ENCODE measurements at regions not wholly inside any gene's neighbourhood (a gene's known extent, or its start where the extent isn't known, plus 50 kb on each side); places are given as distances from the start of the nearest gene placed in this dataset.

DNA sequence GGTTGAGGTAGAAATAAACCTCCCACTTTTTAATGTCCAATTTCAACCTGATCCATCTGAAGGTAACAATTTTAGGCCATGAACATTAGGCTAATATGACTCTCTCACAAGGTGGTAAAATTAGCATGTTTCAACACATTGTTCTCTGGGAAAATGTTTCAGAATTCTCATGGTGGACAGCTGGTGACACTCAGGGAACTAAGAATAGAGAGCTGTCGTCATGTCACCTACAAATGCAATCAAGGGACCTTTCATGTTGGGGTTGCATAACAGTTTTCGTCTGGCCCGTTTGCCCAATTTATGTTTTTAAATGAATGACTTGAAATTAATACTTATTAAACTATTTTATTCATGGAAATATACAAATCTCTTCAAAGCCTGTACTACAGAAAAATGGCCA is 180.7 kb upstream of the PRICKLE1 start:
- Histone ChIP-seq H3K4me1 (ENCODE audit: control insufficient read depth in 1 of 2, insufficient read depth in 2 of 2, low read length in 2 of 2) (no peaks in the 10 kb centered on the region), H4K20me1 (ENCODE audit: insufficient read depth) (no peaks in the 10 kb centered on the region), H3K4me2 (ENCODE audit: low read length) (no peak overlapping the region), H3K9me3 (ENCODE audit: control insufficient read depth in 1 of 2, insufficient read depth in 1 of 2, low read depth in 1 of 2, low read length in 2 of 2) (no peaks in the 10 kb centered on the region), H3K27ac (ENCODE audit: low read depth, low read length) (no peak overlapping the region), H3K4me3 (replicated peaks in 1 of 2; ENCODE audit: low read depth in 1 of 2, low read length in 2 of 2) (no peak overlapping the region), H3K9ac (ENCODE audit: low read length) (no peak overlapping the region), H2AFZ (ENCODE audit: low read depth, low read length, poor library complexity, severe bottlenecking) (no peak overlapping the region), H3K9me2 (ENCODE audit: insufficient read depth) (no peaks in the 10 kb centered on the region), H3K36me3 (ENCODE audit: control insufficient read depth in 1 of 2, insufficient read depth in 2 of 2, low read length in 2 of 2) (no peaks in the 10 kb centered on the region), H3K79me2 (ENCODE audit: insufficient read depth, low read length) (no peaks in the 10 kb centered on the region), H3K27me3 (ENCODE audit: insufficient read depth, low read length) (no peaks in the 10 kb centered on the region)
- ATAC-seq (no peak), DNase-seq (ENCODE audit: low read depth, low spot score) (no peak)
- ChIA-PET POLR2A (no interaction called here), CTCF (no interaction called here), RAD21 (ENCODE audit: low non-redundant PET in 1 of 2, low total read pairs in 2 of 2, uncharacterized antibody in 2 of 2, unreplicated experiment in 2 of 2) (no interaction called here)
- no peak for TF ChIP-seq SIN3A (IDR thresholded peaks at IDR 0.05; ENCODE audit: low read depth)
- no peak for TF ChIP-seq CBX3 (IDR thresholded peaks at IDR 0.05; ENCODE audit: low read depth)
- no peak for TF ChIP-seq REST (IDR thresholded peaks at IDR 0.05; ENCODE audit: low read depth)
- TF ChIP-seq FOSL1 (IDR thresholded peaks at IDR 0.05; ENCODE audit: low read depth): no peak
- no peak for TF ChIP-seq RAD21 (IDR thresholded peaks at IDR 0.05; ENCODE audit: low read depth)
- TF ChIP-seq ZFX (IDR thresholded peaks at IDR 0.05): no peak
- TF ChIP-seq YY1 (IDR thresholded peaks at IDR 0.05; ENCODE audit: extremely low read depth, insufficient replicate concordance, low read depth, low read length): no peak
- TF ChIP-seq SP1 (IDR thresholded peaks at IDR 0.05; ENCODE audit: low read depth): no peak
- TF ChIP-seq, protein P1, sequence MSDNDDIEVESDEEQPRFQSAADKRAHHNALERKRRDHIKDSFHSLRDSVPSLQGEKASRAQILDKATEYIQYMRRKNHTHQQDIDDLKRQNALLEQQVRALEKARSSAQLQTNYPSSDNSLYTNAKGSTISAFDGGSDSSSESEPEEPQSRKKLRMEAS (IDR thresholded peaks at IDR 0.05): no peak
- no peak for TF ChIP-seq ELF1 (IDR thresholded peaks at IDR 0.05; ENCODE audit: borderline replicate concordance, low read depth)
- TF ChIP-seq ZNF274 (IDR thresholded peaks at IDR 0.05; ENCODE audit: low read depth, low read length): no peak
- no peak for TF ChIP-seq EGR1 (IDR thresholded peaks at IDR 0.05; ENCODE audit: low read depth)
- no TSS peak for BruUV-seq (replicated peaks)
- intact Hi-C loops (cut with micrococcal nuclease): no loop called here
